ENCODE measurements at regions not wholly inside any gene's neighbourhood (a gene's known extent, or its start where the extent isn't known, plus 50 kb on each side); places are given as distances from the start of the nearest gene placed in this dataset.

DNA sequence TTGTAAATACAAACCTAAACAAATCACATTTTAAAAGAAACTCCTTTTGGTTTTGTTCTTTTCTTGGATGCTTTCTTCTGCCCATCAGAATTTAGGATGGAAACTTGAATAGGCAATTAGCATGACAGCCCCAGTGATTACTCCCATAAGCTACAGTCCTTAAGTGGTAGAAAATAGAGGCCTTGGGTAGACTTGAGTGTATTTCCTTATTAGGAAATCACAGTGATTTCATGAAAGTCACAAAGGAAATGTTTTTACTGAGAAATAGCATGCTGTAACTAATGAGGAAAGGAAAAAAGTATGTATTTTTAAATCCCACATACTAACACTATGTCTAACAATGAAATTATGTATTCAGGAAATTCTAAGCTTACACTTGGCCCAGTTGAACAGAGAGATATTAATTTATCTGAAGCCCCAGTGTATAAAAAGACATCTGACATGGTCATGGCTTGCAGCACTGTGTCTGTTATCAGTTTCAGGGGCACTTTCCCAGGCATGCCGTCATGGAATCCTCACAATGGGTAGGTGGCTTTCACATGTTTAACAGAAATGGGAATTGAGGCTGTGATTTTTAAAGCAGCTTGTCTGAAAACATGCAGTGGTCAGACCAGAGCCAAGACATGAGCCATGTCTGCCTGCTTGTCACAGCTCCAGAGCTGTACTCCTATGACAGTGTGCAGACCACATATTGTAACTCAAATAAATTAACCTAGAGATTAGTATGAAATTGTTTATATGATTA, 79.7 kb upstream of the TRIB2 start:
- intact Hi-C loops (cut with micrococcal nuclease) = no loop called here

DNA sequence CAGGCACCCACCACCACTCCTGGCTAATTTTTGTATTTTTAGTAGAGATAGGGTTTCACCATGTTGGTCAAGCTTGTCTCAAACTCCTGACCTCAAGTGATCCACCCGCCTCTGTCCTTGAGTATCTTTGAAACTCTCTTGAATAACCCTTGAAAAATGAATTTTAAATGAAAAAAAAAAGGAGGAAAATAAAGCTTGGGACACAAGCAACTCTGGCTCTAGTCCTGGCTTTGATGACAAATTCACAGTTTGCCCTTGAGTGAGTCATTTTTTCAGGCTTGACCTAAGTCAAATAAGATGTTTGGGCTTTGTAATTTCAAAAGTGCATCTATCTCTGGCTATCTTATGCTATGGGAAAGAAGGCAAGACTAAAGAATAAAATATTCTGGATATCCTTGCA, 79.0 kb upstream of the TRIB2 start:
- intact Hi-C loops (cut with micrococcal nuclease) = no loop called here

DNA sequence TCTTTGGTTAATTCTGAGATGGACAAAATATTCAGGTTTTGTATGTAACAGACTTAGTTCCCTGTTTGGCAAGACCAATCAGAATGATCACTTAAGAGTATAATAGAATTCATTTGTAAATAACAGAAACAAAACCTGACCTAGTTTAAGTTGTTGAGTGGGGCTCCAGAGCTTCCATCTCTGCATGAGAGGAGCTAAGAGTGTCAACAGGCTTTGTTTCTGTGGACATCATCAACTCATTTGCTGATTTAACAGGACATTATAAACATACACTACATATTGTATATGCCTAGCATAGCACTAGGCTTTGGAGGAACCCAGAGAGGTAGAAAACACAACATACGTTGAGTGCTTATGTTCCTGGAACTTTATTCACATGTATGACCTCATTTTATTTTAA, 75.3 kb upstream of the TRIB2 start:
- intact Hi-C loops (cut with micrococcal nuclease) = loop anchor here (5.0 kb wide), 1 partner anchor 61 kb away; no protein-coding TSS in a partner anchor

- intact Hi-C loops (cut with micrococcal nuclease) = loop anchor here (5.0 kb wide), 1 partner anchor 60 kb away; no protein-coding TSS in a partner anchor
Measured at GRCh38 chr2:12642332-12642731, 74.4 kb upstream of the TRIB2 start.

DNA sequence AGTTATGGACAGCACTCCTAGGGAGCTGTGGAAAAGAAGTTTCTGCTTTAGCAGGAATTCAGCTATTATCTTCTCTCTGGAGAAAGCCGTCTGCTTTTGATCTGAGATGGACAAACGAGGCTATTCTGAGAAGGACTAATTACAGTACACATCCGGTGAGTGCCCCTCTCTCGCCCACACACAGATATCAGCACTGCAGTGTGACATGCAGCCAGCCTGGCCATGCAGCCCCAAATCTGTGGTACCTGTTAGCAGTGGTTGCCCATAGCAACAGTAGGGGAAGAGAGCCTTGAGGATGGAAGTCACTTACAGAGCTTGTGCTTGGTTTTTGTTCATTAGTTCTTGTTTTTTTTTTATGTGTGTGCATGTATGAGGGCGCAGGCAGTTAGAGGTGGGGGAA, 73.9 kb upstream of the TRIB2 start:
- intact Hi-C loops (cut with micrococcal nuclease) = loop anchor here (5.0 kb wide), 1 partner anchor 59 kb away; no protein-coding TSS in a partner anchor

DNA sequence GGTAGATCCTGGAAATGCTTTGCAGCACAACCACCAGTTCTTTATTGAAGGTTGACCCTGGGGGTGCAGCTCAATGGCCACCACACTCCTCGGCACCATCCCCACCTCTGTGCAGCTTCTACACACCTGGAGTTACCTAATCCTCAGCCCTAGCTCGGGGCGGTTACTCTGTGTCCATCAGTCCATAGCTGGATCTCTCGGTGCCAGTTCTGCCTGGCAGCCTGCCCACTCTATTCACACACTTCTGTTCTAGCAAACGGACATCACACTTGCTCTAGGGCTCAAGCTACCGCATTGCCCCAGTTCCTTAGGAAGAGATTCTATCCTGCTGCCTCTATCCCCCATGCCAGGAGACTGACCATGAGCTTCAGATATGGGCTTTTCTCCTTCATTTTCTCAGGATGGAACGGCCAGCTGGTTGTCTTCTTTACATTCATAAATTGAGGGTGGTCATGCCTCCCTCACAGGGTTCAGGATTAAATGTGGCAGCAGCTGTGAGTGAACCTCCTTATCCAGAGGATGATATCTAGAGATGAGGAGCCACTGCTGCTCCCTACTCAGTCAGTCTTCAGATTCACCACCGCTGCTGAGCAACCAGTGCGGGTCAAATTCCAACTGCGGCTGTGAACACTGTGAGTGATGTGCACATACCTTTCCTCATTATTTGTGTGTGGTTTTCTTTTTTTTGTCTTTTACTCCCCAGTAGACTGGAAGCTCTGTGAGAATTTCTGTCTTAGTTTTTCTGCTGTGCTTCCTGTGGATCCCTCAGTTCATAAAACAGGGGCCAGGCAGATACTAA, 66.9 kb upstream of the TRIB2 start:
- intact Hi-C loops (cut with micrococcal nuclease) = no loop called here

DNA sequence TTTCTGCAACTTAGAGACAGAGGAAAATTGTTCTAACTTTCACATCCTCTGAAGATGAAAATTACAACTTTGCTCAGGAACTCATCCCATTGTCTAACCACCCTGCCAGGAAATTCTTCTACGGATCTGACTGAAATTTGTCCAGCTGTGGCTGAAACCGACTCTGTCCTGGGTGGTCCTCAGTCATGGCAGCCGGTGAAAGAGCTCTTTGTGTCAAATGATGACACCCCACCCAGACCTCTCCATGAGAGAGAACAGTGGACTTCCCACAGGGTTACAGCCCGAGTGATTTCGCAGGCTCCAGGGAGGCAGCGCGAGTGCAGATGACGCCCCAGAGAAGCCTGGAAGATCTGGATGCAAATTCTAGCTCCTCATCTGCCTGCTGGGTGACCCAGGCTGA, 65.1 kb upstream of the TRIB2 start:
- intact Hi-C loops (cut with micrococcal nuclease) = no loop called here

DNA sequence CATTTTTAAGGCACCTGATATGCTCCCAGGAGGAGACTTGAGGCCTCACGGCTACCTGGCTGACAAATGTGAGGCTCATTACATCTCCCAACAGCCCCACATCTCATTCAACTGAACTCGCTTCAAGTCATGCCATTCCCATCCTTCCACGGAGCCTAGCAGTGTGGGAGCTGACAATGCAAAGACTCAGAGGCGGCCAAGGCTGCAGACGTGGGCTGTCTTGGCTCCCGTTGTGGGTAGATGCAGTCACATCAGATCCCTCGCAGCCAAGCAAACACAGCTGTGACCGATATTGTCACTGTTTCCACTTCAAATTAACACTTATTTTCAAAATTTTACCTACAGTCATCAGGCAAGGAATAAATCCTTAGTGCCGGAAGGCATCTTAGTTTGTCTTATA, 64.0 kb upstream of the TRIB2 start:
- intact Hi-C loops (cut with micrococcal nuclease) = no loop called here

- intact Hi-C loops (cut with micrococcal nuclease) = no loop called here
Measured at GRCh38 chr2:12657560-12657959, 59.2 kb upstream of the TRIB2 start.

- intact Hi-C loops (cut with micrococcal nuclease) = no loop called here
Measured at GRCh38 chr2:12658310-12658945, 58.3 kb upstream of the TRIB2 start.

GRCh38 chr2:12661489-12661888, 55.2 kb upstream of the TRIB2 start:
- intact Hi-C loops (cut with micrococcal nuclease) = no loop called here

- intact Hi-C loops (cut with micrococcal nuclease) = no loop called here
Measured at GRCh38 chr2:12663306-12664037, 53.3 kb upstream of the TRIB2 start.

- intact Hi-C loops (cut with micrococcal nuclease) = no loop called here
Measured at GRCh38 chr2:12665334-12665733, 51.4 kb upstream of the TRIB2 start.

DNA sequence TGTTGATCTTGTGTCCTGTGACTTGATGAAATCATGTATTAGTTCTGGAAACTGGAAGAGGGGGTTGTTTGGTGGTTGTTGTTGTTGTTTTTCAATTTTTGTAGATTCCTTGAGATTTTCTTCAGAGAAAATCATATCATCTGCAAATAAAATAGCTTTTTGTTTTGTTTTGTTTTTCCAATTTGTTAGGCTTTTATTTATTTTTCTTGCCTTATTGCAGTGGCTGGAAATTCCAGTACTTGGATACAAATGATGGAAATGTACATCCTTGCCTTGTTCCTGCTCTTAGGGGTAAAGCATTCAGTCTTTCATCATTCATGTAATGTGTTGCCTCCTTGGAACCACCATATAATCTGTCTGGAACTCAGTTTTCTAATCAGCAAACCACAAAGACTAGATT, 50.3 kb upstream of the TRIB2 start:
- intact Hi-C loops (cut with micrococcal nuclease) = no loop called here

Measured in T-helper 2 cell treated with Interferon-gamma antibody and Interleukin-4, amounts not matched to agents 100 ng/mL and 5 ng/mL, for 36 hours (primary cell).